ENCODE measurements at regions not wholly inside any gene's neighbourhood (a gene's known extent, or its start where the extent isn't known, plus 50 kb on each side); places are given as distances from the start of the nearest gene placed in this dataset.

GRCh38 chr10:128885573-128886555 is 581.2 kb upstream of the MGMT start:
- DNase-seq = no peak

- no peak for DNase-seq
Observed at GRCh38 chr10:128887856-128888255, 579.2 kb upstream of the MGMT start.

- DNase-seq = no peak
Observed at GRCh38 chr10:128892005-128892404, 575.0 kb upstream of the MGMT start.

GRCh38 chr10:128894641-128895040 is 572.4 kb upstream of the MGMT start:
- no peak for DNase-seq

- no peak for DNase-seq
Observed at GRCh38 chr10:128895473-128895872, 571.6 kb upstream of the MGMT start.

GRCh38 chr10:128896116-128896795 is 570.8 kb upstream of the MGMT start:
- DNase-seq = no peak

- no peak for DNase-seq
Observed at GRCh38 chr10:128896963-128897362, 570.1 kb upstream of the MGMT start.

- DNase-seq = no peak
Observed at GRCh38 chr10:128897401-128898129, 569.5 kb upstream of the MGMT start.

GRCh38 chr10:128898133-128898915 is 568.7 kb upstream of the MGMT start:
- no peak for DNase-seq

GRCh38 chr10:128898916-128899195 is 568.2 kb upstream of the MGMT start:
- DNase-seq = no peak

GRCh38 chr10:128900456-128900855 is 566.6 kb upstream of the MGMT start:
- DNase-seq = no peak

- DNase-seq = no peak
Observed at GRCh38 chr10:128901236-128901635, 565.8 kb upstream of the MGMT start.

GRCh38 chr10:128902031-128902710 is 564.9 kb upstream of the MGMT start:
- DNase-seq = no peak

- no peak for DNase-seq
Observed at GRCh38 chr10:128907155-128907941, 559.7 kb upstream of the MGMT start.

GRCh38 chr10:128908099-128908498 is 558.9 kb upstream of the MGMT start:
- DNase-seq = no peak

GRCh38 chr10:128908499-128908898 is 558.5 kb upstream of the MGMT start:
- DNase-seq = no peak

GRCh38 chr10:128912568-128913311 is 554.3 kb upstream of the MGMT start:
- DNase-seq = no peak

- DNase-seq = no peak
Observed at GRCh38 chr10:128914681-128915080, 552.4 kb upstream of the MGMT start.

GRCh38 chr10:128915630-128916029 is 551.4 kb upstream of the MGMT start:
- no peak for DNase-seq

GRCh38 chr10:128916383-128916782 is 550.7 kb upstream of the MGMT start:
- DNase-seq = no peak
